Natural killer cell (primary cell): ENCODE measurements at regions not wholly inside any gene's neighbourhood (a gene's known extent, or its start where the extent isn't known, plus 50 kb on each side); places are given as distances from the start of the nearest gene placed in this dataset.

Experiments
- ATAC-seq, 3 donors: fragments of 150-1000 bp in 2 of 3; fragments of 200-7000 bp in 1 of 3; cut with Tn5 transposase; 1 replicate in 1 of 3; 2 replicates in 2 of 3; pipeline ENCODE4 v1.10.0; 2021; ENCODE audit warnings: mild to moderate bottlenecking in 2 of 3, moderate library complexity in 2 of 3
- DNase-seq, 2 donors: peaks; one replicate each; pipeline versions ENCODE4 v3.0.0 to v3.0.0-alpha.2; 2013 to 2021; ENCODE audit warnings: mixed read lengths in 1 of 2
- H3K27ac ChIP-seq: one replicate; pipeline ENCODE4 v1.5.1; 2013; ENCODE audit warnings: mild to moderate bottlenecking, low read length
- H3K27me3 ChIP-seq: one replicate; pipeline ENCODE4 v1.6.1; 2013; ENCODE audit warnings: low read length; ENCODE audit not compliant: control insufficient read depth, insufficient read depth
- H3K36me3 ChIP-seq: one replicate; pipeline ENCODE4 v1.6.1; 2013; ENCODE audit warnings: low read length; ENCODE audit not compliant: control insufficient read depth, insufficient read depth
- H3K4me1 ChIP-seq: one replicate; pipeline ENCODE4 v1.6.1; 2013; ENCODE audit warnings: low read length; ENCODE audit not compliant: control insufficient read depth, insufficient read depth
- H3K4me3 ChIP-seq: one replicate; pipeline ENCODE4 v1.5.1; 2013; ENCODE audit warnings: low read length
- H3K9me3 ChIP-seq: one replicate; pipeline ENCODE4 v1.6.1; 2013; ENCODE audit warnings: low read length; ENCODE audit not compliant: control insufficient read depth, insufficient read depth
- H3K27ac Mint-ChIP-seq, 2 donors: one replicate each; pipeline ENCODE4 v1.8.0; 2022; ENCODE audit warnings: mild to moderate bottlenecking in 2 of 2, mixed read lengths in 2 of 2, moderate library complexity in 1 of 2
- H3K27me3 Mint-ChIP-seq, 2 donors: one replicate each; pipeline ENCODE4 v1.8.0; 2022; ENCODE audit warnings: low read depth in 2 of 2, mixed read lengths in 2 of 2
- H3K36me3 Mint-ChIP-seq: one replicate; pipeline ENCODE4 v1.8.0; 2022; ENCODE audit warnings: mixed read lengths
- H3K4me1 Mint-ChIP-seq, 2 donors: one replicate each; pipeline ENCODE4 v1.8.0; 2022; ENCODE audit warnings: mixed read lengths in 2 of 2
- H3K4me3 Mint-ChIP-seq: one replicate; pipeline ENCODE4 v1.8.0; 2022; ENCODE audit warnings: mild to moderate bottlenecking, moderate library complexity, mixed read lengths
- H3K9me3 Mint-ChIP-seq, 2 donors: one replicate each; pipeline ENCODE4 v1.8.0; 2022; ENCODE audit warnings: mixed read lengths in 2 of 2
- CTCF ChIP-seq: fragments of 200-600 bp; IDR thresholded peaks from one replicate; pipeline ENCODE4 v1.8.0; 2022; ENCODE audit warnings: antibody characterized with exemption
- WGBS: methylation state at CpG from one replicate; pipeline ENCODE4 v1.1.7; 2013; ENCODE audit warnings: missing lambda C conversion rate; ENCODE audit not compliant: insufficient coverage; 5-methylcytosine and 5-hydroxymethylcytosine counted together
- intact Hi-C: fragments of 100-400 bp; cut with micrococcal nuclease; formaldehyde crosslinking; loops from one replicate; pipeline ENCODE4 v1.14.2; 2022

GRCh38 chr1:98299313-98299712 lies 362.2 kb upstream of the SNX7 start:
- TF ChIP-seq CTCF: no peak
- Mint-ChIP-seq H3K4me3 (no peak overlapping the region), H3K9me3 (no peaks in the 10 kb centered on the region), H3K4me1 (no peaks in the 10 kb centered on the region), H3K36me3 (no peaks in the 10 kb centered on the region), H3K27ac (no peak overlapping the region), H3K27me3 (peaks cover 0 to 3% of the 10 kb centered on the region in 2 donors)
- Histone ChIP-seq H3K27ac (no peak overlapping the region), H3K27me3 (no peaks in the 10 kb centered on the region), H3K4me1 (no peaks in the 10 kb centered on the region), H3K9me3 (no peaks in the 10 kb centered on the region), H3K36me3 (no peaks in the 10 kb centered on the region), H3K4me3 (no peak overlapping the region)
- DNase-seq (no peak), ATAC-seq (no peak)
- intact Hi-C loops: no loop called here

DNA sequence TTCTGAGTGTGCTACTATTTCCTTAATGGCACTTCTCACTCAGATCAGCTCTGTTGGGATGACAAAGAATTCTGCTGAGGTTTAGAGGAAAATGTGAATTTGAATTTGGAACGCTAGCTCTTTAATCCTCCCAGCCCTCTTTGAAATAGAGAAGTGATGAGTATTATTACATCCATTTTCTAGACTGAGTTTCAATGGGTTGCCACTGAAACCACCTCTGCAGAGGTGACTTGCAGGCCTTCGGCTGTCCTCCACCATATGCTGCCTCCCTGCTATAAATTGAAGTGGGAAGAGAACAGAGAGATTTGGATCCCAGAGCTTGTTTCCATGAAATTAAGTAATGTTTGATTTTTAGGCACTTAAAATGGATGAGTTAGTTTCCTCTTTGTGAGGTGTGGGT lies 363.2 kb upstream of the SNX7 start:
- no peaks in the 10 kb centered on the region for H3K36me3 Mint-ChIP-seq
- Histone ChIP-seq H3K36me3 (no peaks in the 10 kb centered on the region), H3K9me3 (no peaks in the 10 kb centered on the region), H3K4me1 (no peaks in the 10 kb centered on the region), H3K27ac (no peak overlapping the region), H3K27me3 (no peaks in the 10 kb centered on the region), H3K4me3 (no peak overlapping the region)
- H3K27me3 Mint-ChIP-seq: peaks cover 0 to 6% of the 10 kb centered on the region in 2 donors
- TF ChIP-seq CTCF: no peak
- DNase-seq: no peak
- peaks cover 0 to 5% of the 10 kb centered on the region in 2 donors for H3K4me1 Mint-ChIP-seq
- no peak overlapping the region for H3K27ac Mint-ChIP-seq
- no peak overlapping the region for H3K4me3 Mint-ChIP-seq
- intact Hi-C loops: no loop called here
- H3K9me3 Mint-ChIP-seq: peaks cover 0 to 2% of the 10 kb centered on the region in 2 donors
- WGBS: 71% methylated on average over 1 of the region's 2 CpGs
- ATAC-seq: no peak

GRCh38 chr1:98296681-98297080 lies 364.8 kb upstream of the SNX7 start:
- DNase-seq: no peak
- Histone ChIP-seq H3K36me3 (no peaks in the 10 kb centered on the region), H3K4me1 (no peaks in the 10 kb centered on the region), H3K27ac (no peak overlapping the region), H3K9me3 (no peaks in the 10 kb centered on the region), H3K27me3 (no peaks in the 10 kb centered on the region), H3K4me3 (no peak overlapping the region)
- 80% methylated on average over 1 of the region's 1 CpG for WGBS
- Mint-ChIP-seq H3K27ac (no peak overlapping the region), H3K36me3 (no peaks in the 10 kb centered on the region), H3K4me1 (peaks cover 0 to 5% of the 10 kb centered on the region in 2 donors), H3K27me3 (peaks cover 0 to 3% of the 10 kb centered on the region in 2 donors), H3K4me3 (no peak overlapping the region), H3K9me3 (peaks cover 0 to 2% of the 10 kb centered on the region in 2 donors)
- ATAC-seq: no peak
- no peak for TF ChIP-seq CTCF
- intact Hi-C loops: no loop called here

- Histone ChIP-seq H3K4me3 (no peak overlapping the region), H3K9me3 (no peaks in the 10 kb centered on the region), H3K4me1 (no peaks in the 10 kb centered on the region), H3K36me3 (no peaks in the 10 kb centered on the region), H3K27ac (no peak overlapping the region), H3K27me3 (no peaks in the 10 kb centered on the region)
- Mint-ChIP-seq H3K4me1 (peaks cover 0 to 5% of the 10 kb centered on the region in 2 donors), H3K27me3 (peaks cover 0 to 3% of the 10 kb centered on the region in 2 donors), H3K4me3 (no peak overlapping the region), H3K9me3 (peaks cover 0 to 2% of the 10 kb centered on the region in 2 donors), H3K36me3 (no peaks in the 10 kb centered on the region), H3K27ac (no peak overlapping the region)
- intact Hi-C loops: no loop called here
- 100% methylated on average over 1 of the region's 2 CpGs for WGBS
- ATAC-seq: no peak
- DNase-seq: no peak
- no peak for TF ChIP-seq CTCF
Measured at GRCh38 chr1:98294127-98294526, 367.4 kb upstream of the SNX7 start.
